ENCODE measurements at regions not wholly inside any gene's neighbourhood (a gene's known extent, or its start where the extent isn't known, plus 50 kb on each side); places are given as distances from the start of the nearest gene placed in this dataset.

GRCh38 chr20:61113731-61114130 is 138.3 kb upstream of the CDH4 start:
- DNase-seq, result no peak

GRCh38 chr20:61114493-61115175 is 137.4 kb upstream of the CDH4 start:
- no peak for DNase-seq

- DNase-seq, result peak in 1 of 56 donors; percentile 14
These were observed 136.5 kb upstream of the CDH4 start for GRCh38 chr20:61115364-61116065.

GRCh38 chr20:61117725-61118124 is 134.3 kb upstream of the CDH4 start:
- no peak for DNase-seq

GRCh38 chr20:61118429-61119224 is 133.4 kb upstream of the CDH4 start:
- DNase-seq, result no peak

GRCh38 chr20:61119273-61119672 is 132.8 kb upstream of the CDH4 start:
- DNase-seq, result no peak

- DNase-seq, result no peak
These were observed 132.2 kb upstream of the CDH4 start for GRCh38 chr20:61119794-61120410.

GRCh38 chr20:61120595-61121515 is 131.2 kb upstream of the CDH4 start:
- DNase-seq, result peak in 27 of 56 donors; percentile 2 to 46 (median 15)

GRCh38 chr20:61121661-61122060 is 130.4 kb upstream of the CDH4 start:
- no peak for DNase-seq

GRCh38 chr20:61123286-61123685 is 128.8 kb upstream of the CDH4 start:
- DNase-seq, result no peak

- DNase-seq, result no peak
These were observed 128.2 kb upstream of the CDH4 start for GRCh38 chr20:61123751-61124368.

GRCh38 chr20:61125076-61125475 is 127.0 kb upstream of the CDH4 start:
- no peak for DNase-seq

GRCh38 chr20:61125546-61126180 is 126.4 kb upstream of the CDH4 start:
- peak in 16 of 56 donors; percentile 5 to 74 (median 29) for DNase-seq

GRCh38 chr20:61126369-61127195 is 125.5 kb upstream of the CDH4 start:
- DNase-seq, result no peak

GRCh38 chr20:61127311-61128039 is 124.6 kb upstream of the CDH4 start:
- no peak for DNase-seq

GRCh38 chr20:61128701-61129269 is 123.3 kb upstream of the CDH4 start:
- DNase-seq, result no peak

- DNase-seq, result no peak
These were observed 122.8 kb upstream of the CDH4 start for GRCh38 chr20:61129311-61129710.

GRCh38 chr20:61130156-61130555 is 121.9 kb upstream of the CDH4 start:
- no peak for DNase-seq

Measured in nucleus accumbens (tissue), 56 donors.